ENCODE measurements at regions not wholly inside any gene's neighbourhood (a gene's known extent, or its start where the extent isn't known, plus 50 kb on each side); places are given as distances from the start of the nearest gene placed in this dataset.
"Not testable (repeated sequence)": the region's sequence is repeated elsewhere in the genome, so short reads cannot be mapped to it uniquely, and the experiment has no call there.

- not testable (repeated sequence) for TF ChIP-seq CTCF (IDR thresholded peaks at IDR 0.05); TCF7L2 (IDR thresholded peaks at IDR 0.05; ENCODE audit: low read depth, low read length); POLR2AphosphoS5 (IDR thresholded peaks at IDR 0.05; ENCODE audit: low read depth, low read length); REST (IDR thresholded peaks at IDR 0.05; ENCODE audit: insufficient read depth in 1 of 2, low read depth in 2 of 2, low read length in 1 of 2)
Measured at GRCh38 chr5:87583704-87584103, 171.0 kb upstream of the CCNH start.

Measured in Panc1 (cell line).